A549 (cell line): ENCODE measurements at regions not wholly inside any gene's neighbourhood (a gene's known extent, or its start where the extent isn't known, plus 50 kb on each side); places are given as distances from the start of the nearest gene placed in this dataset.

Experiments used
- ATAC-seq, 2 experiments: fragments of 200-7000 bp in 1 of 2; fragments of >200 bp in 1 of 2; cut with Nextera tagmentation in 1 of 2; cut with Tn5 transposase in 1 of 2; 3 replicates each; pipeline versions ENCODE4 v1.8.0 to v1.9.1; 2018 to 2020; ENCODE audit warnings: mild to moderate bottlenecking in 1 of 2, moderate library complexity in 1 of 2
- CTCF ChIA-PET: fragments of 300-600 bp; sonication (Branson Sonifier 250); formaldehyde crosslinking; extraction: SDS; loops from one replicate; lab custom pipeline; 2021; ENCODE audit warnings: antibody characterized with exemption, inconsistent platforms; lab: Yijun Ruan, JAX
- POLR2A ChIA-PET: fragments of 350-600 bp; formaldehyde crosslinking; extraction: SDS; loops from one replicate; lab custom pipeline; 2021; ENCODE audit warnings: antibody characterized with exemption, inconsistent platforms; lab: Yijun Ruan, JAX
- DNase-seq, 2 experiments: peaks; one replicate each; pipeline versions ENCODE4 v3.0.0 to v3.0.0-alpha.2; 2011 to 2016; ENCODE audit warnings: low read depth in 1 of 2, low spot score in 1 of 2
- FAIRE-seq: peaks from 2 replicates; lab custom pipeline; 2011; peaks lifted over from hg19 to GRCh38; lab: Jason Lieb, UNC
- H3K27ac ChIP-seq, 2 experiments: fragments of >200 bp; sonication (Bioruptor Twin); formaldehyde crosslinking; 3 replicates each; pipeline ENCODE4 v1.5.1; 2016 to 2017
- H3K4me1 ChIP-seq: fragments of >200 bp; sonication (Bioruptor Twin); formaldehyde crosslinking; 3 replicates; pipeline ENCODE4 v1.6.1; 2016
- H3K4me2 ChIP-seq: fragments of >200 bp; sonication (Bioruptor Twin); formaldehyde crosslinking; 3 replicates; pipeline ENCODE4 v1.6.1; 2016
- H3K4me3 ChIP-seq: fragments of >200 bp; sonication (Bioruptor Twin); formaldehyde crosslinking; 3 replicates; pipeline ENCODE4 v1.5.1; 2016
- H3K9me3 ChIP-seq: fragments of >200 bp; sonication (Bioruptor Twin); formaldehyde crosslinking; 3 replicates; pipeline ENCODE4 v1.6.1; 2016
- ATOH8 ChIP-seq: fragments of 250-450 bp; sonication (Bioruptor Pico); IDR thresholded peaks from 2 replicates; pipeline ENCODE4 v1.5.0; 2020; ENCODE audit warnings: low read depth, mild to moderate bottlenecking, moderate library complexity
- BCL3 ChIP-seq: fragments of >200 bp; sonication (Bioruptor Twin); formaldehyde crosslinking; IDR thresholded peaks from 3 replicates; pipeline ENCODE4 v1.6.1; 2016
- EHMT2 ChIP-seq: fragments of 200-600 bp; sonication (generic); IDR thresholded peaks from 2 replicates; pipeline ENCODE4 v1.6.1; 2016; ENCODE audit warnings: antibody characterized with exemption, low read depth, mild to moderate bottlenecking, moderate library complexity
- ELK1 ChIP-seq: fragments of 150-350 bp; IDR thresholded peaks from 2 replicates; pipeline ENCODE4 v1.6.1; 2014; ENCODE audit warnings: low read depth, mild to moderate bottlenecking, low read length
- EP300 ChIP-seq, 2 experiments: fragments of >200 bp; sonication (Bioruptor Twin); formaldehyde crosslinking; IDR thresholded peaks; 2 replicates in 1 of 2; 3 replicates in 1 of 2; pipeline ENCODE4 v1.6.1; 2016 to 2017
- ESRRA ChIP-seq: fragments of 150-350 bp; IDR thresholded peaks from 2 replicates; pipeline ENCODE4 v1.6.1; 2014; ENCODE audit warnings: mild to moderate bottlenecking, low read length, borderline replicate concordance
- FOSL2 ChIP-seq, 2 experiments: fragments of 450-650 bp in 1 of 2; fragments of >200 bp in 1 of 2; sonication (Bioruptor Twin) in 1 of 2; formaldehyde crosslinking; IDR thresholded peaks; 2 replicates each; pipeline versions ENCODE4 v1.5.0 to v1.6.1; 2016 to 2020; ENCODE audit warnings: mild to moderate bottlenecking in 1 of 2, moderate library complexity in 1 of 2
- FOXS1 ChIP-seq: fragments of 250-450 bp; sonication (Bioruptor Pico); IDR thresholded peaks from 2 replicates; pipeline ENCODE4 v1.5.0; 2020; ENCODE audit warnings: mild to moderate bottlenecking, moderate library complexity
- GATA3 ChIP-seq: IDR thresholded peaks from 2 replicates; pipeline ENCODE4 v1.6.1; 2012; ENCODE audit warnings: borderline replicate concordance
- HES2 ChIP-seq: fragments of >200 bp; sonication (Bioruptor Twin); formaldehyde crosslinking; IDR thresholded peaks from 2 replicates; pipeline ENCODE4 v1.6.1; 2016
- HEYL ChIP-seq: fragments of 250-450 bp; sonication (Bioruptor Pico); IDR thresholded peaks from 2 replicates; pipeline ENCODE4 v1.8.0; 2021; ENCODE audit warnings: mild to moderate bottlenecking, moderate library complexity
- HOXA7 ChIP-seq: fragments of 250-450 bp; sonication (Bioruptor Pico); IDR thresholded peaks from 2 replicates; pipeline ENCODE4 v1.5.0; 2020; ENCODE audit warnings: mild to moderate bottlenecking, moderate library complexity
- HOXB5 ChIP-seq: fragments of 250-450 bp; sonication (Bioruptor Pico); IDR thresholded peaks from 2 replicates; pipeline ENCODE4 v1.5.0; 2020; ENCODE audit warnings: mild to moderate bottlenecking, moderate library complexity
- KDM1A ChIP-seq: fragments of 200-600 bp; sonication (generic); IDR thresholded peaks from 2 replicates; pipeline ENCODE4 v1.6.1; 2016; ENCODE audit warnings: low read depth, mild to moderate bottlenecking
- MYC ChIP-seq: IDR thresholded peaks from 2 replicates; pipeline ENCODE4 v1.6.1; 2012; ENCODE audit warnings: mild to moderate bottlenecking, inconsistent platforms, low read length, improper control_type of control experiment, borderline replicate concordance
- NPAS2 ChIP-seq: fragments of 250-450 bp; sonication (Bioruptor Pico); IDR thresholded peaks from 2 replicates; pipeline ENCODE4 v1.8.0; 2022; ENCODE audit warnings: mild to moderate bottlenecking, moderate library complexity, borderline replicate concordance
- NR3C1 ChIP-seq: fragments of >200 bp; sonication (Bioruptor Twin); formaldehyde crosslinking; IDR thresholded peaks from 3 replicates; pipeline ENCODE4 v1.6.1; 2017
- POLR2A ChIP-seq: IDR thresholded peaks from 2 replicates; pipeline ENCODE4 v1.6.1; 2012; ENCODE audit warnings: mild to moderate bottlenecking, low read length
- POLR2AphosphoS2 ChIP-seq: conservative IDR thresholded peaks from 2 replicates; pipeline ENCODE4 v1.6.1; 2012; ENCODE audit warnings: low read length, improper control_type of control experiment, inconsistent platforms
- RAD21 ChIP-seq, 2 experiments: fragments of >200 bp in 1 of 2; sonication (Bioruptor Twin) in 1 of 2; formaldehyde crosslinking in 1 of 2; IDR thresholded peaks in 1 of 2; conservative IDR thresholded peaks in 1 of 2; 2 replicates in 1 of 2; 3 replicates in 1 of 2; pipeline ENCODE4 v1.6.1; 2012 to 2018; ENCODE audit warnings: inconsistent platforms in 1 of 2
- RARB ChIP-seq: fragments of 250-450 bp; sonication (Bioruptor Pico); IDR thresholded peaks from 2 replicates; pipeline ENCODE4 v1.8.0; 2021; ENCODE audit warnings: mild to moderate bottlenecking, moderate library complexity
- RNF2 ChIP-seq: fragments of 200-600 bp; sonication (generic); IDR thresholded peaks from 2 replicates; pipeline ENCODE4 v1.6.1; 2016; ENCODE audit warnings: low read depth, mild to moderate bottlenecking, antibody characterized with exemption, moderate library complexity, borderline replicate concordance
- SREBF2 ChIP-seq: fragments of 450-650 bp; IDR thresholded peaks from 2 replicates; pipeline ENCODE4 v1.6.1; 2014; ENCODE audit warnings: mild to moderate bottlenecking, moderate library complexity
- TFCP2L1 ChIP-seq: fragments of 250-450 bp; sonication (Bioruptor Pico); IDR thresholded peaks from 2 replicates; pipeline ENCODE4 v1.5.0; 2021; ENCODE audit warnings: mild to moderate bottlenecking
- TP53 ChIP-seq: fragments of 250-450 bp; sonication (Bioruptor Pico); IDR thresholded peaks from 2 replicates; pipeline ENCODE4 v1.5.0; 2021; ENCODE audit warnings: mild to moderate bottlenecking, moderate library complexity
- USF2 ChIP-seq: fragments of 450-650 bp; IDR thresholded peaks from 2 replicates; pipeline ENCODE4 v1.6.1; 2014; ENCODE audit warnings: antibody characterized with exemption
- ZFP36 ChIP-seq: fragments of 450-650 bp; IDR thresholded peaks from 2 replicates; pipeline ENCODE4 v1.6.1; 2014; ENCODE audit warnings: borderline replicate concordance; ENCODE audit not compliant: partially characterized antibody
- WGBS: methylation state at CpG from one replicate; pipeline ENCODE4 v1.1.6; 2017; ENCODE audit errors: missing lambda C conversion rate; 5-methylcytosine and 5-hydroxymethylcytosine counted together
- TF ChIP-seq, protein P1 (sequence below): IDR thresholded peaks from 2 replicates; pipeline ENCODE4 v1.6.1; 2012

GRCh38 chr4:180721356-180721755, 1521.8 kb upstream of the TENM3 start:
- ChIA-PET CTCF (no interaction called here), POLR2A (no interaction called here)
- H3K27ac ChIP-seq, result no peak overlapping the region
- TF ChIP-seq RAD21 (conservative IDR thresholded peaks at IDR 0.05 in 1 of 2, IDR thresholded peaks at IDR 0.05 in 1 of 2) (no peak), HES2 (no peak), FOSL2 (IDR thresholded peaks at IDR 0.05) (no peak), FOSL2 (CRISPR knock-in tag; IDR thresholded peaks at IDR 0.05) (no peak), MYC (no peak), ESRRA (no peak), HOXB5 (no peak), RNF2 (no peak), RARB (CRISPR knock-in tag) (no peak), USF2 (no peak), HEYL (CRISPR knock-in tag) (no peak), ELK1 (no peak), SREBF2 (no peak)
- ATAC-seq (no peak), FAIRE-seq (no peak), DNase-seq (no peak)
- WGBS, result 23% methylated on average over 6 of the region's 6 CpGs
- H3K4me1 ChIP-seq, result no peaks in the 10 kb centered on the region
- H3K9me3 ChIP-seq, result no peaks in the 10 kb centered on the region
- no peak overlapping the region for H3K4me3 ChIP-seq
- no peak overlapping the region for H3K4me2 ChIP-seq

GRCh38 chr4:180726611-180727010, 1516.6 kb upstream of the TENM3 start:
- Histone ChIP-seq H3K4me3 (no peak overlapping the region), H3K9me3 (no peaks in the 10 kb centered on the region), H3K27ac (no peak overlapping the region), H3K4me1 (no peaks in the 10 kb centered on the region), H3K4me2 (no peak overlapping the region)
- TF ChIP-seq ZFP36 (no peak), HOXB5 (no peak), SREBF2 (no peak), NPAS2 (CRISPR knock-in tag) (no peak), RAD21 (conservative IDR thresholded peaks at IDR 0.05 in 1 of 2, IDR thresholded peaks at IDR 0.05 in 1 of 2) (no peak)
- POLR2A ChIA-PET, result no interaction called here
- 52% methylated on average over 5 of the region's 6 CpGs for WGBS
- ATAC-seq (no peak), FAIRE-seq (no peak), DNase-seq (no peak)
- CTCF ChIA-PET, result no interaction called here

DNA sequence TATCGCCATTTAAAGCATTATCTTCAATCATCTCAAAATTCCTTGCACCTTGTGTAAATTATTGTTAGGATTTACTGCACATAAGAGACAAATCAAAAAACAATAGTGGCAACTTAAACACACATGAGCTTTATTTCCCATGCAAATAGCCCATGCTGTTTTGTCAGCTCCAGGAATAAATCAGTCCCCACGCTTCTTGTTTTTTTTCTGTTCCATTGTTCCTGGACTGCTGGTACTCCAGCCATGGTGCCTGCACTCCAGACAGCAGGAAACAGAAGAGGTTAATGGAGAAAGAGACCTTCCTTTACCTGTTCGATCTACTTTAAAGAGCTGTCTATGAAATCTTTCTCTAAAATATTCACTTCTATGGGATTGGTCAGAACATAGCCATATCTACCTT, 1515.7 kb upstream of the TENM3 start:
- DNase-seq (no peak), ATAC-seq (no peak), FAIRE-seq (no peak)
- Histone ChIP-seq H3K4me3 (no peak overlapping the region), H3K4me2 (no peak overlapping the region), H3K27ac (no peak overlapping the region), H3K4me1 (no peaks in the 10 kb centered on the region), H3K9me3 (no peaks in the 10 kb centered on the region)
- ChIA-PET POLR2A (no interaction called here), CTCF (no interaction called here)
- 12% methylated on average over 3 of the region's 3 CpGs for WGBS
- no peak for TF ChIP-seq ESRRA
- no peak for TF ChIP-seq NR3C1
- TF ChIP-seq FOXS1, result no peak
- no peak for TF ChIP-seq GATA3
- no peak for TF ChIP-seq FOSL2 (IDR thresholded peaks at IDR 0.05)
- no peak for TF ChIP-seq FOSL2 (CRISPR knock-in tag; IDR thresholded peaks at IDR 0.05)
- no peak for TF ChIP-seq ATOH8
- TF ChIP-seq POLR2A, result no peak
- TF ChIP-seq MYC, result no peak
- TF ChIP-seq, protein P1, sequence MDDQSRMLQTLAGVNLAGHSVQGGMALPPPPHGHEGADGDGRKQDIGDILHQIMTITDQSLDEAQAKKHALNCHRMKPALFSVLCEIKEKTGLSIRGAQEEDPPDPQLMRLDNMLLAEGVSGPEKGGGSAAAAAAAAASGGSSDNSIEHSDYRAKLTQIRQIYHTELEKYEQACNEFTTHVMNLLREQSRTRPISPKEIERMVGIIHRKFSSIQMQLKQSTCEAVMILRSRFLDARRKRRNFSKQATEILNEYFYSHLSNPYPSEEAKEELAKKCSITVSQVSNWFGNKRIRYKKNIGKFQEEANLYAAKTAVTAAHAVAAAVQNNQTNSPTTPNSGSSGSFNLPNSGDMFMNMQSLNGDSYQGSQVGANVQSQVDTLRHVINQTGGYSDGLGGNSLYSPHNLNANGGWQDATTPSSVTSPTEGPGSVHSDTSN, result no peak
- TF ChIP-seq TFCP2L1, result no peak
- TF ChIP-seq POLR2AphosphoS2, result no peak
- no peak for TF ChIP-seq KDM1A
- no peak for TF ChIP-seq EHMT2
- no peak for TF ChIP-seq EP300 (IDR thresholded peaks at IDR 0.05)
- no peak for TF ChIP-seq TP53 (CRISPR knock-in tag)
- TF ChIP-seq ZFP36, result no peak
- TF ChIP-seq HOXA7 (CRISPR knock-in tag), result no peak
- TF ChIP-seq BCL3, result no peak
